ENCODE measurements at regions not wholly inside any gene's neighbourhood (a gene's known extent, or its start where the extent isn't known, plus 50 kb on each side); places are given as distances from the start of the nearest gene placed in this dataset.

GRCh38 chr2:14975381-14975780 lies 342.9 kb downstream of the LRATD1 start:
- Histone ChIP-seq H3K4ac (replicated peaks; ENCODE audit: insufficient read length, low read depth, low read length) (no peak overlapping the region), H3K23ac (ENCODE audit: insufficient read length) (no peak overlapping the region), H3K14ac (ENCODE audit: insufficient read length) (no peak overlapping the region), H4K5ac (ENCODE audit: insufficient read length, low read depth, low read length) (no peak overlapping the region), H3K9me3 (ENCODE audit: insufficient read depth in 2 of 2, low read depth in 1 of 2, low read length in 1 of 2) (no peaks in the 10 kb centered on the region), H3K9ac (replicated peaks in 1 of 4; ENCODE audit: extremely low read depth in 1 of 4, low read depth in 3 of 4, low read length in 3 of 4) (no peak overlapping the region), H3K36me3 (ENCODE audit: control insufficient read depth in 2 of 4, insufficient read depth in 4 of 4, low read length in 3 of 4) (no peaks in the 10 kb centered on the region), H3K18ac (ENCODE audit: extremely low read depth, low read length) (no peak overlapping the region), H2BK5ac (ENCODE audit: low read depth, low read length) (no peak overlapping the region), H3K23me2 (ENCODE audit: low read depth, low read length) (no peaks in the 10 kb centered on the region), H3K79me2 (ENCODE audit: control insufficient read depth in 1 of 2, insufficient read depth in 2 of 2, low read length in 2 of 2) (no peaks in the 10 kb centered on the region), H4K91ac (replicated peaks; ENCODE audit: insufficient read length, low read length) (no peak overlapping the region), H3K4me2 (ENCODE audit: insufficient read depth in 1 of 2, low read depth in 2 of 2, low read length in 2 of 2) (no peak overlapping the region), H3K4me3 (ENCODE audit: extremely low read depth in 1 of 4, insufficient read depth in 2 of 4, low read depth in 3 of 4, low read length in 4 of 4) (no peak overlapping the region), H2BK20ac (ENCODE audit: low read length) (no peak overlapping the region), H4K20me1 (replicated peaks in 1 of 2; ENCODE audit: control insufficient read depth in 1 of 2, insufficient read depth in 2 of 2, low read length in 2 of 2) (no peaks in the 10 kb centered on the region), H4K8ac (ENCODE audit: extremely low read depth, insufficient read depth, low read length) (no peak overlapping the region), H2BK12ac (ENCODE audit: low read depth, low read length) (no peak overlapping the region), H3K27me3 (replicated peaks in 1 of 4; ENCODE audit: control insufficient read depth in 3 of 4, extremely low read depth in 1 of 4, insufficient read depth in 3 of 4, low read length in 3 of 4) (no peaks in the 10 kb centered on the region), H2BK120ac (replicated peaks; ENCODE audit: low read depth, low read length) (no peak overlapping the region), H2AFZ (ENCODE audit: low read length) (no peak overlapping the region), H2AK5ac (ENCODE audit: low read depth, low read length) (no peak overlapping the region), H3K79me1 (ENCODE audit: low read depth, low read length) (no peaks in the 10 kb centered on the region), H3K56ac (replicated peaks; ENCODE audit: insufficient read length, low read depth, low read length) (no peak overlapping the region), H3K4me1 (replicated peaks in 1 of 4; ENCODE audit: control insufficient read depth in 3 of 4, insufficient read depth in 4 of 4, low read length in 3 of 4) (no peaks in the 10 kb centered on the region), H2BK15ac (ENCODE audit: low read length) (no peak overlapping the region), H3K27ac (ENCODE audit: low read depth, low read length) (no peak overlapping the region)
- no peak for DNase-seq (ENCODE audit: low read depth in 1 of 2, low spot score in 2 of 2)
- TF ChIP-seq SP1 (IDR thresholded peaks at IDR 0.05; ENCODE audit: low read depth, low read length): no peak
- no peak for TF ChIP-seq USF2 (IDR thresholded peaks at IDR 0.05; ENCODE audit: low read length)
- no peak for TF ChIP-seq ASH2L (IDR thresholded peaks at IDR 0.05; ENCODE audit: low read length)
- TF ChIP-seq NRF1 (IDR thresholded peaks at IDR 0.05; ENCODE audit: low read depth, low read length): no peak
- no peak for TF ChIP-seq JUND (IDR thresholded peaks at IDR 0.05; ENCODE audit: low read length)
- TF ChIP-seq FOSL1 (IDR thresholded peaks at IDR 0.05; ENCODE audit: insufficient read depth, low read depth, low read length): no peak
- no peak for TF ChIP-seq TCF12 (IDR thresholded peaks at IDR 0.05; ENCODE audit: low read depth, low read length)
- ChIA-PET POLR2A (ENCODE audit: partially characterized antibody) (no interaction called here), CTCF (ENCODE audit: partially characterized antibody) (interaction anchor here (0.7 to 1.6 kb wide), 3 partner anchors 19 to 1523 kb away, joined by 3 to 5 read pairs (median 3); no protein-coding TSS in a partner anchor)
- FAIRE-seq: no peak
- WGBS, 2 experiments (ENCODE audit: extremely low coverage in 1 of 2, insufficient coverage in 1 of 2, insufficient read length in 1 of 2, insufficient replicate concordance in 2 of 2, low coverage in 1 of 2, low lambda C conversion rate in 2 of 2, missing lambda C conversion rate in 1 of 2): 92% methylated on average over 2 of the region's 2 CpGs; no CpG with 5 or more reads in 1 of the 2 experiments
